Left ventricle myocardium inferior (tissue), 1 donor: ENCODE measurements at regions not wholly inside any gene's neighbourhood (a gene's known extent, or its start where the extent isn't known, plus 50 kb on each side); places are given as distances from the start of the nearest gene placed in this dataset.
A peak's percentile ranks its signal among the peaks of the same experiment; 100 is the strongest.
"Not testable (repeated sequence)": the region's sequence is repeated elsewhere in the genome, so short reads cannot be mapped to it uniquely, and the experiment has no call there.

Experiments
- DNase-seq: peaks from one replicate; pipeline ENCODE4 v3.0.0-alpha.2; 2020
- H3K27ac ChIP-seq: fragments of 200-600 bp; replicated peaks from 2 replicates; pipeline ENCODE4 v1.8.0; 2021
- H3K27me3 ChIP-seq: fragments of 200-600 bp; 2 replicates; pipeline ENCODE4 v1.8.0; 2021; ENCODE audit warnings: low read depth
- H3K36me3 ChIP-seq: fragments of 200-600 bp; 2 replicates; pipeline ENCODE4 v1.8.0; 2021
- H3K4me1 ChIP-seq: fragments of 200-600 bp; 2 replicates; pipeline ENCODE4 v1.8.0; 2021
- H3K4me3 ChIP-seq: fragments of 200-600 bp; 2 replicates; pipeline ENCODE4 v1.8.0; 2021; ENCODE audit warnings: mild to moderate bottlenecking, moderate library complexity
- H3K9me3 ChIP-seq: fragments of 200-600 bp; replicated peaks from 2 replicates; pipeline ENCODE4 v1.8.0; 2021
- intact Hi-C: fragments of 100-400 bp; cut with micrococcal nuclease; formaldehyde crosslinking; loops from one replicate; pipeline ENCODE4 v1.11.0; 2022
- TF ChIP-seq, protein P1 (sequence below): fragments of 200-600 bp; IDR thresholded peaks from 2 replicates; pipeline ENCODE4 v1.8.0; 2021; ENCODE audit warnings: antibody characterized with exemption, mild to moderate bottlenecking, borderline replicate concordance
- donor health status: DM: no; HTN: yes; CAD: no; lungs with severe emphysema.

DNA sequence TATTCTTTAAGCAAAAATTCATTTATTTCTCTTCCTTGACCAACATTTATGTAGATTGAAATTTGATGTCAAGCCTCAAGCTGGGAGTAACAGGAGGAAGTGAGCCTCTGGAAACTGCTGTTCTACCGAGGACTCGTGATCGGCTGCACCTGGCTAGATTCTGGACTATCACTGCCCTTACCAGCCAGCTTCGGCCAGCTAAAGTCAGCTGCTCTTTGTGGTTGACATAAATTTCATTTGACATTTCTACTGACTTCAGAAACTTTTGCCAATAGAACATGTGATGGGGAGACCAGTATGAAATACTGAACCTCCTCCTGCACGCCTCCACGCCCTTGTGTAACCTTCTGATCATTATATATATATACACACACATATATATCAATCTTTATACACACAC is 74.2 kb upstream of the RGPD5 start:
- Histone ChIP-seq H3K27me3 (peaks cover 4% of the 10 kb centered on the region), H3K4me3 (no peak overlapping the region), H3K27ac (no peak overlapping the region), H3K9me3 (peaks cover 8% of the 10 kb centered on the region), H3K4me1 (no peaks in the 10 kb centered on the region), H3K36me3 (no peaks in the 10 kb centered on the region)
- TF ChIP-seq, protein P1, sequence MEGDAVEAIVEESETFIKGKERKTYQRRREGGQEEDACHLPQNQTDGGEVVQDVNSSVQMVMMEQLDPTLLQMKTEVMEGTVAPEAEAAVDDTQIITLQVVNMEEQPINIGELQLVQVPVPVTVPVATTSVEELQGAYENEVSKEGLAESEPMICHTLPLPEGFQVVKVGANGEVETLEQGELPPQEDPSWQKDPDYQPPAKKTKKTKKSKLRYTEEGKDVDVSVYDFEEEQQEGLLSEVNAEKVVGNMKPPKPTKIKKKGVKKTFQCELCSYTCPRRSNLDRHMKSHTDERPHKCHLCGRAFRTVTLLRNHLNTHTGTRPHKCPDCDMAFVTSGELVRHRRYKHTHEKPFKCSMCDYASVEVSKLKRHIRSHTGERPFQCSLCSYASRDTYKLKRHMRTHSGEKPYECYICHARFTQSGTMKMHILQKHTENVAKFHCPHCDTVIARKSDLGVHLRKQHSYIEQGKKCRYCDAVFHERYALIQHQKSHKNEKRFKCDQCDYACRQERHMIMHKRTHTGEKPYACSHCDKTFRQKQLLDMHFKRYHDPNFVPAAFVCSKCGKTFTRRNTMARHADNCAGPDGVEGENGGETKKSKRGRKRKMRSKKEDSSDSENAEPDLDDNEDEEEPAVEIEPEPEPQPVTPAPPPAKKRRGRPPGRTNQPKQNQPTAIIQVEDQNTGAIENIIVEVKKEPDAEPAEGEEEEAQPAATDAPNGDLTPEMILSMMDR, result no peak
- intact Hi-C loops, result no loop called here
- no peak for DNase-seq

DNA sequence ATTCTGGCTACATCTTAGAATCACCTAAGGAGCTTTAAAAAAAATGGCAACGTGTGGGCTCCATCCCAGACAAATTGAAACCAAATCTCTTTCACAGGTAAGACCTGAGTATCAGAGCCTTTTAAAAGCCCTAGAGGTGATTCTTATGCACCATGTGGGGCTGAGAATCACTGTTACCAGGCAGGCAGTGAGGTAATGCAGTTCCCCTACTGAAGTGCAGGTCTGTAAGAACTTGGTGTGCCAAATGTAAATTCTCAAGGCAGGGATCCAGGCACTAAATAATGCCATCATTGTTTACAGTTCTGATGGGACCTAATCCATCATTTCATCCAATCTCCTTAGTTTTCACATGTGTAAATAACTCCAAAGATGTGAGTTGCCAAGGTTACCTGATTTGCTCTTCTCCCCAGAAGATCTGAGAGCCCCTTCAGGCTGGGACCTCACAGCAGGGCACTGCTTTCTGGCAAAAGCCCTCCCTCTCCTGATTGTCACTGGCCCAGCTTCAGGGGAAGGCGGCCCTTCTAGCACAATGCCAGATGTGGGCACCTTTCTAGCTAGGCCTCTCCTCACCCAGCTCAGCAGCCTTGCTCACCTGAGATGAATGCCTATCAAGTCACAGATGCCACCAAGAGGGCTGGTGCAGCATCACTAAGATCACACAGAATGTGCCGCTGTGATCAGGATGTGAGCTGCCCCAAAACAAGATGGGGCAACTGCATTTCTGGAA is 73.6 kb upstream of the RGPD5 start:
- intact Hi-C loops, result no loop called here
- TF ChIP-seq, protein P1, result no peak
- Histone ChIP-seq H3K36me3 (no peaks in the 10 kb centered on the region), H3K4me3 (no peak overlapping the region), H3K27ac (no peak overlapping the region), H3K4me1 (no peaks in the 10 kb centered on the region), H3K27me3 (peaks cover 4% of the 10 kb centered on the region), H3K9me3 (peaks cover 8% of the 10 kb centered on the region)
- no peak for DNase-seq

DNA sequence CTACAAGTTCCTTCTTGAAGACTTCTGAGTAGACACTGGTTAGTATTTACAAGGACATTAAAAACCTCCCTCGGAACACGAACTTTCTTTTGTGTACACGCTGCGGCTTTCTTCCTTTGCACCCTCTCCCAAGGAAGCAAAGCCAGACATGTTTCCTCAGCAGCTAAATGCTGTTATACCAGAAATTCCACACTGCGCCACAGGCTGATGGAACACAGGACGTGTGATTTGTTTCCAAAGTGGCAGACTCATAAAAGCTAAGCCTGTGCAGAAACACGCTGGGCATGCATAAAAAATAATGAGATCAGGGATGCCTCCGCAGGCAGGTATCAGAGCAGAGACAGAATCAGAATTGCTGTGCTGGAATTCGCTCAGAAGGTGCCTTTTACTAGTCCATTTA is 73.0 kb upstream of the RGPD5 start:
- TF ChIP-seq, protein P1, result no peak
- no peak overlapping the region for H3K4me3 ChIP-seq
- H3K36me3 ChIP-seq, result no peaks in the 10 kb centered on the region
- peaks cover 8% of the 10 kb centered on the region for H3K9me3 ChIP-seq
- H3K4me1 ChIP-seq, result no peaks in the 10 kb centered on the region
- H3K27ac ChIP-seq, result no peak overlapping the region
- H3K27me3 ChIP-seq, result peaks cover 4% of the 10 kb centered on the region
- DNase-seq, result no peak
- intact Hi-C loops, result no loop called here

DNA sequence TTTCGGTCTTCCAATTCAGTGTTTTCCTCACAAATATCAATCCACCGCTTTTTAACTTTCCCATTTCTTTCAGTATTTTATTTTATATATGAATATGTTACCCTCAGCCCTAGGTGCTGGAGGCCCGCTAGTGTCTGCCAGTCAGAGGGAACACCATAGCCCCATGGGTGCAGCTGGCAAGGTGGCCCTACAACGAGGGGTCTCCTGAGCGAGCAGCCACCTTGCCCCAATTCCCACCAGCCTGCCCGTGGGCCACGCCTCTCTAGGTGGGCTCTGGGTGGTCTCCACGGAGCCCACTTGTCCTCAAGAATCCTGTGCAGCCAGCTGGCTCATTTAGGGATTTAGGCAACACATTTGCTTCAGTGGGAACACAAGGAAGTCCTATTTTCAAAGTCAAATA is 72.5 kb upstream of the RGPD5 start:
- H3K27ac ChIP-seq, result no peak overlapping the region
- H3K4me1 ChIP-seq, result no peaks in the 10 kb centered on the region
- H3K36me3 ChIP-seq, result no peaks in the 10 kb centered on the region
- intact Hi-C loops, result no loop called here
- DNase-seq, result no peak
- peaks cover 8% of the 10 kb centered on the region for H3K9me3 ChIP-seq
- no peak overlapping the region for H3K4me3 ChIP-seq
- TF ChIP-seq, protein P1, result no peak
- H3K27me3 ChIP-seq, result peaks cover 4% of the 10 kb centered on the region

DNA sequence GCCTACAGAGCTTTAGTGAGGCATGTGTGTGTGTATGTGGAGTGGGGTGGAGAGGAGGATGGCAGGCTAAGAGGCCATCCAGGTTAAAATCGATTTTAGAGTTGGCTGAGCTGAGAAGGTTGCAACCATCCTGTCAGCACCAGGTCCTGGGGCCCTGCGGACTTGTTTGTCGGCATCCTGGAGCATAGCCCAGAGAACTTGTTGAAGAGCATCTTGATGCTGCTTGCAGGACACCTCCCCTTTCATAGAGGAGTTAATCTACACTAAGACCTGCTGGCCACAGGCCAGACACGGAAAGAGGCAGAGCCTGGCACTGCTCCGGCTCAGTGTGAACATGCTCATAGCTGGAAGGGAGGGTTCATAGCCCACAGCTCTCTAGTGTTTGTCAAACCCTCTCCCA is 72.1 kb upstream of the RGPD5 start:
- H3K27ac ChIP-seq, result no peak overlapping the region
- H3K4me3 ChIP-seq, result no peak overlapping the region
- H3K27me3 ChIP-seq, result peaks cover 4% of the 10 kb centered on the region
- intact Hi-C loops, result no loop called here
- peaks cover 8% of the 10 kb centered on the region for H3K9me3 ChIP-seq
- no peaks in the 10 kb centered on the region for H3K36me3 ChIP-seq
- DNase-seq, result peak; percentile 26
- TF ChIP-seq, protein P1, result no peak
- H3K4me1 ChIP-seq, result no peaks in the 10 kb centered on the region

DNA sequence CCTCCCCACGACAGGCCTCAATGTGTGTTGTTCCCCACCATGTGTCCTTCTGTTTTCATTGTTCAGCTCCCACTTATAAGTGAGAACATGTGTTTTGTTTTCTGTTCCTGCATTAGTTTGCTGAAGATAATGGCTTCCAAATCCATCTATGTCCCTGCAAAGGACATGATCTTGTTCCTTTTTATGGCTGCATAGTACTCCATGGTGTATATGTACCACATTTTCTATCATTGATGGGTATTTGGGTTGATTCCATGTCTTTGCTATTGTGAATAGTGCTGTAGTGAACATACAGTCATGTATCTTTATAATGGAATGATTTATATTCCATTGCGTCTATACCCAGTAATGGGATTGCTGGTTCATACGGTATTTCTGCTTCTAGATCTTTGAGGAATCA is 71.5 kb upstream of the RGPD5 start:
- intact Hi-C loops, H3K27ac ChIP-seq: not testable (repeated sequence)

DNA sequence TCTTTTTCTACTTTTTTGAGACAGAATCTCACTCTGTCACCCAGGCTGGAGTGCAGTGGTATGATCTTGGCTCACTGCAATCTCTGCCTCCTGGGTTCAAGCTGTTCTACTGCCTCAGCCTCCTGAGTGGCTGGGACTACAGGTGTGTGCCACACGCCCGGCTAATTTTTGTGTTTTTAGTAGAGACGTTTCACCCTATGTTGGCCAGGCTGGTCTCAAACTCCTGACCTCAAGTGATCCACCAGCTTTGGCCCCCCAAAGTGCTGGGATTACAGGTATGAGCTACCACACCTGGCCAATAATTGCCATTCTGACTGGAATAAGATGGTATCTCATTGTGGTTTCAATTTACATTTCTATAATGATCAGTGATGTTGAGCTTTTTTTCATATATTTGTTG is 71.0 kb upstream of the RGPD5 start:
- H3K4me1 ChIP-seq, H3K4me3 ChIP-seq, DNase-seq, H3K27me3 ChIP-seq, H3K36me3 ChIP-seq, H3K27ac ChIP-seq, intact Hi-C loops: not testable (repeated sequence)
- peaks cover 11% of the 10 kb centered on the region for H3K9me3 ChIP-seq

More for the DNA sequence above, 71.5 kb upstream of the RGPD5 start:
- H3K9me3 ChIP-seq, H3K36me3 ChIP-seq, H3K4me1 ChIP-seq, H3K4me3 ChIP-seq, H3K27me3 ChIP-seq, DNase-seq: not testable (repeated sequence)
